ENCODE measurements at regions not wholly inside any gene's neighbourhood (a gene's known extent, or its start where the extent isn't known, plus 50 kb on each side); places are given as distances from the start of the nearest gene placed in this dataset.

- Histone ChIP-seq H3K27ac (ENCODE audit: low read depth, low read length) (no peak overlapping the region), H3K36me3 (ENCODE audit: insufficient read depth, low read length) (no peaks in the 10 kb centered on the region), H3K4me1 (ENCODE audit: insufficient read depth, low read length) (no peaks in the 10 kb centered on the region), H3K4me3 (ENCODE audit: low read length in 2 of 2) (no peak overlapping the region), H3K27me3 (ENCODE audit: insufficient read depth, low read length) (no peaks in the 10 kb centered on the region), H3K9me3 (ENCODE audit: control insufficient read depth in 1 of 2, low read length in 2 of 2) (no peaks in the 10 kb centered on the region)
- CTCF ChIA-PET (ENCODE audit: partially characterized antibody), result no interaction called here
- H3K27me3 Mint-ChIP-seq, result peaks cover 2 to 3% of the 10 kb centered on the region in 2 donors
- DNase-seq, result no peak
- H3K36me3 Mint-ChIP-seq, result no peaks in the 10 kb centered on the region
- intact Hi-C loops (cut with micrococcal nuclease), result no loop called here
- peaks cover 0 to 11% (median 0%) of the 10 kb centered on the region in 8 donors for H3K9me3 Mint-ChIP-seq
- POLR2A ChIA-PET (ENCODE audit: partially characterized antibody), result no interaction called here
- H3K4me1 Mint-ChIP-seq, result no peaks in the 10 kb centered on the region
- no peak overlapping the region for H3K4me3 Mint-ChIP-seq
- H3K27ac Mint-ChIP-seq, result no peak overlapping the region
Measured at GRCh38 chr16:87101903-87102302, 215.3 kb downstream of the C16orf95 start.

- H3K4me1 Mint-ChIP-seq, result no peaks in the 10 kb centered on the region
- H3K27me3 Mint-ChIP-seq, result peaks cover 1 to 7% of the 10 kb centered on the region in 2 donors
- H3K27ac Mint-ChIP-seq, result no peak overlapping the region
- CTCF ChIA-PET (ENCODE audit: partially characterized antibody), result no interaction called here
- H3K4me1 ChIP-seq (ENCODE audit: insufficient read depth, low read length), result no peaks in the 10 kb centered on the region
- H3K9me3 ChIP-seq (ENCODE audit: control insufficient read depth in 1 of 2, low read length in 2 of 2), result no peaks in the 10 kb centered on the region
- H3K4me3 ChIP-seq (ENCODE audit: low read length in 2 of 2), result no peak overlapping the region
- no peaks in the 10 kb centered on the region for H3K27me3 ChIP-seq (ENCODE audit: insufficient read depth, low read length)
- intact Hi-C loops (cut with micrococcal nuclease), result no loop called here
- no peak overlapping the region for H3K27ac ChIP-seq (ENCODE audit: low read depth, low read length)
- POLR2A ChIA-PET (ENCODE audit: partially characterized antibody), result no interaction called here
- H3K4me3 Mint-ChIP-seq, result no peak overlapping the region
- peaks cover 0 to 11% (median 0%) of the 10 kb centered on the region in 8 donors for H3K9me3 Mint-ChIP-seq
- no peak for DNase-seq
- no peaks in the 10 kb centered on the region for H3K36me3 ChIP-seq (ENCODE audit: insufficient read depth, low read length)
- no peaks in the 10 kb centered on the region for H3K36me3 Mint-ChIP-seq
Measured at GRCh38 chr16:87107201-87107600, 210.0 kb downstream of the C16orf95 start.

- no peaks in the 10 kb centered on the region for H3K27me3 ChIP-seq (ENCODE audit: insufficient read depth, low read length)
- Mint-ChIP-seq H3K27ac (no peak overlapping the region), H3K4me1 (no peaks in the 10 kb centered on the region), H3K27me3 (peaks cover 1 to 7% of the 10 kb centered on the region in 2 donors), H3K4me3 (no peak overlapping the region), H3K36me3 (no peaks in the 10 kb centered on the region), H3K9me3 (peaks cover 0 to 10% (median 0%) of the 10 kb centered on the region in 8 donors)
- H3K9me3 ChIP-seq (ENCODE audit: control insufficient read depth in 1 of 2, low read length in 2 of 2), result no peaks in the 10 kb centered on the region
- no peaks in the 10 kb centered on the region for H3K36me3 ChIP-seq (ENCODE audit: insufficient read depth, low read length)
- DNase-seq, result no peak
- H3K4me3 ChIP-seq (ENCODE audit: low read length in 2 of 2), result no peak overlapping the region
- H3K4me1 ChIP-seq (ENCODE audit: insufficient read depth, low read length), result no peaks in the 10 kb centered on the region
- POLR2A ChIA-PET (ENCODE audit: partially characterized antibody), result no interaction called here
- CTCF ChIA-PET (ENCODE audit: partially characterized antibody), result no interaction called here
- intact Hi-C loops (cut with micrococcal nuclease), result no loop called here
- H3K27ac ChIP-seq (ENCODE audit: low read depth, low read length), result no peak overlapping the region
Measured at GRCh38 chr16:87108278-87108677, 208.9 kb downstream of the C16orf95 start.

- no peak overlapping the region for H3K4me3 ChIP-seq (ENCODE audit: low read length in 2 of 2)
- Mint-ChIP-seq H3K27ac (no peak overlapping the region), H3K4me1 (no peaks in the 10 kb centered on the region), H3K27me3 (peaks cover 4 to 7% of the 10 kb centered on the region in 2 donors), H3K36me3 (no peaks in the 10 kb centered on the region), H3K4me3 (no peak overlapping the region), H3K9me3 (peaks cover 0 to 5% (median 0%) of the 10 kb centered on the region in 8 donors)
- no peaks in the 10 kb centered on the region for H3K27me3 ChIP-seq (ENCODE audit: insufficient read depth, low read length)
- H3K36me3 ChIP-seq (ENCODE audit: insufficient read depth, low read length), result no peaks in the 10 kb centered on the region
- H3K27ac ChIP-seq (ENCODE audit: low read depth, low read length), result no peak overlapping the region
- POLR2A ChIA-PET (ENCODE audit: partially characterized antibody), result no interaction called here
- CTCF ChIA-PET (ENCODE audit: partially characterized antibody), result no interaction called here
- H3K4me1 ChIP-seq (ENCODE audit: insufficient read depth, low read length), result no peaks in the 10 kb centered on the region
- DNase-seq, result no peak
- H3K9me3 ChIP-seq (ENCODE audit: control insufficient read depth in 1 of 2, low read length in 2 of 2), result no peaks in the 10 kb centered on the region
- intact Hi-C loops (cut with micrococcal nuclease), result no loop called here
Measured at GRCh38 chr16:87108941-87109340, 208.3 kb downstream of the C16orf95 start.

- Histone ChIP-seq H3K36me3 (ENCODE audit: insufficient read depth, low read length) (no peaks in the 10 kb centered on the region), H3K9me3 (ENCODE audit: control insufficient read depth in 1 of 2, low read length in 2 of 2) (no peaks in the 10 kb centered on the region), H3K27ac (ENCODE audit: low read depth, low read length) (no peak overlapping the region), H3K4me1 (ENCODE audit: insufficient read depth, low read length) (no peaks in the 10 kb centered on the region), H3K27me3 (ENCODE audit: insufficient read depth, low read length) (no peaks in the 10 kb centered on the region), H3K4me3 (ENCODE audit: low read length in 2 of 2) (no peak overlapping the region)
- CTCF ChIA-PET (ENCODE audit: partially characterized antibody), result interaction anchor here (1.8 kb wide), 1 partner anchor 36 kb away, joined by 3 read pairs; no protein-coding TSS in a partner anchor
- intact Hi-C loops (cut with micrococcal nuclease), result no loop called here
- Mint-ChIP-seq H3K4me1 (no peaks in the 10 kb centered on the region), H3K27ac (no peak overlapping the region), H3K9me3 (no peaks in the 10 kb centered on the region), H3K27me3 (peaks cover 9 to 10% of the 10 kb centered on the region in 2 donors), H3K4me3 (no peak overlapping the region), H3K36me3 (no peaks in the 10 kb centered on the region)
- no peak for DNase-seq
- POLR2A ChIA-PET (ENCODE audit: partially characterized antibody), result no interaction called here
Measured at GRCh38 chr16:87114832-87115231, 202.4 kb downstream of the C16orf95 start.

- ChIA-PET POLR2A (ENCODE audit: partially characterized antibody) (no interaction called here), CTCF (ENCODE audit: partially characterized antibody) (no interaction called here)
- Histone ChIP-seq H3K27me3 (ENCODE audit: insufficient read depth, low read length) (no peaks in the 10 kb centered on the region), H3K9me3 (ENCODE audit: control insufficient read depth in 1 of 2, low read length in 2 of 2) (no peaks in the 10 kb centered on the region), H3K4me1 (ENCODE audit: insufficient read depth, low read length) (no peaks in the 10 kb centered on the region), H3K4me3 (ENCODE audit: low read length in 2 of 2) (no peak overlapping the region), H3K36me3 (ENCODE audit: insufficient read depth, low read length) (no peaks in the 10 kb centered on the region), H3K27ac (ENCODE audit: low read depth, low read length) (no peak overlapping the region)
- Mint-ChIP-seq H3K27ac (no peak overlapping the region), H3K9me3 (no peaks in the 10 kb centered on the region), H3K4me1 (no peaks in the 10 kb centered on the region), H3K36me3 (no peaks in the 10 kb centered on the region), H3K27me3 (peaks cover 7 to 11% of the 10 kb centered on the region in 2 donors), H3K4me3 (no peak overlapping the region)
- DNase-seq, result no peak
- intact Hi-C loops (cut with micrococcal nuclease), result no loop called here
Measured at GRCh38 chr16:87115646-87116045, 201.5 kb downstream of the C16orf95 start.

- no peak overlapping the region for H3K27ac Mint-ChIP-seq
- no peak for DNase-seq
- peaks cover 7 to 9% of the 10 kb centered on the region in 2 donors for H3K27me3 Mint-ChIP-seq
- Histone ChIP-seq H3K27me3 (ENCODE audit: insufficient read depth, low read length) (no peaks in the 10 kb centered on the region), H3K27ac (ENCODE audit: low read depth, low read length) (no peak overlapping the region), H3K36me3 (ENCODE audit: insufficient read depth, low read length) (no peaks in the 10 kb centered on the region), H3K4me1 (ENCODE audit: insufficient read depth, low read length) (no peaks in the 10 kb centered on the region), H3K4me3 (ENCODE audit: low read length in 2 of 2) (no peak overlapping the region), H3K9me3 (ENCODE audit: control insufficient read depth in 1 of 2, low read length in 2 of 2) (no peaks in the 10 kb centered on the region)
- intact Hi-C loops (cut with micrococcal nuclease), result no loop called here
- H3K4me3 Mint-ChIP-seq, result no peak overlapping the region
- ChIA-PET POLR2A (ENCODE audit: partially characterized antibody) (no interaction called here), CTCF (ENCODE audit: partially characterized antibody) (no interaction called here)
- no peaks in the 10 kb centered on the region for H3K9me3 Mint-ChIP-seq
- H3K4me1 Mint-ChIP-seq, result no peaks in the 10 kb centered on the region
- H3K36me3 Mint-ChIP-seq, result no peaks in the 10 kb centered on the region
Measured at GRCh38 chr16:87117936-87118335, 199.3 kb downstream of the C16orf95 start.

- Histone ChIP-seq H3K27me3 (ENCODE audit: insufficient read depth, low read length) (no peaks in the 10 kb centered on the region), H3K9me3 (ENCODE audit: control insufficient read depth in 1 of 2, low read length in 2 of 2) (no peaks in the 10 kb centered on the region), H3K4me1 (ENCODE audit: insufficient read depth, low read length) (no peaks in the 10 kb centered on the region), H3K36me3 (ENCODE audit: insufficient read depth, low read length) (no peaks in the 10 kb centered on the region), H3K27ac (ENCODE audit: low read depth, low read length) (no peak overlapping the region), H3K4me3 (ENCODE audit: low read length in 2 of 2) (no peak overlapping the region)
- Mint-ChIP-seq H3K27me3 (peaks cover 7% of the 10 kb centered on the region in 2 donors), H3K4me1 (no peaks in the 10 kb centered on the region), H3K9me3 (peaks cover 0 to 5% (median 0%) of the 10 kb centered on the region in 8 donors), H3K4me3 (no peak overlapping the region), H3K27ac (no peak overlapping the region), H3K36me3 (no peaks in the 10 kb centered on the region)
- DNase-seq, result no peak
- ChIA-PET CTCF (ENCODE audit: partially characterized antibody) (no interaction called here), POLR2A (ENCODE audit: partially characterized antibody) (no interaction called here)
- intact Hi-C loops (cut with micrococcal nuclease), result no loop called here
Measured at GRCh38 chr16:87119168-87119567, 198.0 kb downstream of the C16orf95 start.

All from CD4-positive, alpha-beta memory T cell (primary cell).